HFFc6 (cell line): ENCODE measurements at regions not wholly inside any gene's neighbourhood (a gene's known extent, or its start where the extent isn't known, plus 50 kb on each side); places are given as distances from the start of the nearest gene placed in this dataset.
"Not testable (repeated sequence)": the region's sequence is repeated elsewhere in the genome, so short reads cannot be mapped to it uniquely, and the experiment has no call there.

Experiments used
- DNase-seq: peaks from one replicate; pipeline ENCODE4 v3.0.0-alpha.2; 2018
- H3K27ac Mint-ChIP-seq: 2 replicates; pipeline ENCODE4 v1.8.0; 2020; ENCODE audit warnings: mild to moderate bottlenecking, mixed read lengths
- H3K27me3 Mint-ChIP-seq: 2 replicates; pipeline ENCODE4 v1.8.0; 2021; ENCODE audit warnings: mild to moderate bottlenecking, moderate library complexity, mixed read lengths; ENCODE audit not compliant: insufficient read depth
- H3K36me3 Mint-ChIP-seq: 2 replicates; pipeline ENCODE4 v1.8.0; 2021; ENCODE audit warnings: low read depth, mixed read lengths
- H3K4me1 Mint-ChIP-seq: 2 replicates; pipeline ENCODE4 v1.8.0; 2020; ENCODE audit warnings: low read depth, mixed read lengths
- H3K4me3 Mint-ChIP-seq: 2 replicates; pipeline ENCODE4 v1.8.0; 2020; ENCODE audit warnings: mild to moderate bottlenecking, moderate library complexity, mixed read lengths
- H3K9me3 Mint-ChIP-seq: 2 replicates; pipeline ENCODE4 v1.8.0; 2020; ENCODE audit warnings: mild to moderate bottlenecking, mixed read lengths
- CTCF ChIP-seq: fragments of 200-600 bp; sonication (generic); IDR thresholded peaks from 2 replicates; pipeline ENCODE4 v1.5.0; 2021; ENCODE audit warnings: antibody characterized with exemption, mild to moderate bottlenecking

DNA sequence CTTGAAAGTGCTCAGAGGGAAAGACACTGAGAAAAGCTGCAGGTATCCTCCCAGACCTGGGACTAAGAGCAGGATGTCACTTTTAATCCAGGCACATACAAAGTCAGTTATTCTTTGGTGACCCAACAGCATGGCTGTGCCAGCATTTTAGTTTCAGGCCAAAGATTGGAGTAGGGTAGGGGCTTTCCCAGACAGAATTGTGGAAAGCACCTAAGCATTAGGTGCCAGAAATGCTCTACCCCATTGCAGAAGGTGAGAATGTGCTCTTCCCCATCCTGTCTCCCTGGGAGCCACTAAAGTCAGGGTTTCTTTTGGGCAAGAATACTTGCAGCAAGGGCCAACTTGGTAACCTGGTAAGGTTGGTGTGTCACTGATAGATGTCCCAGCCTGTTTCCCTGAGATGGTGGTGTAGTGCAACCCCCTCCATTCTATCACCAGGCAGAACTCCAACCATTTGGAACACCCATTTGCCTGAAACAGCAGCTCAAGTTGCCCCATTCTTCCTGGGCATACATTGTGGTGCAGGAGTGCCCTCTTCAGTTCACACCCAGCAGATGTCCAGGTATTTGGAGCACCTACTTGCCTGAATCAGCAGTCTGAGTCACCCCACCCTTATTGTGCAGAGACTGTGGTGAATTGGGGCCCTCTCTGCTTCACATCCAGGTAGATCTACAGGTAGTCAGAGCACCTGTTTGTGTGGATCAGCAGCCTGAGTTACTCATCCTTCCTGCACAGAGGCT, 183.5 kb downstream of the ZC4H2 start:
- no peaks in the 10 kb centered on the region for H3K4me1 Mint-ChIP-seq
- H3K27ac Mint-ChIP-seq: no peak overlapping the region
- no peak for DNase-seq
- H3K4me3 Mint-ChIP-seq: no peak overlapping the region
- no peaks in the 10 kb centered on the region for H3K36me3 Mint-ChIP-seq
- peaks cover 23% of the 10 kb centered on the region for H3K9me3 Mint-ChIP-seq
- TF ChIP-seq CTCF: no peak
- no peaks in the 10 kb centered on the region; the same call in 1 of the 2 replicates for H3K27me3 Mint-ChIP-seq

DNA sequence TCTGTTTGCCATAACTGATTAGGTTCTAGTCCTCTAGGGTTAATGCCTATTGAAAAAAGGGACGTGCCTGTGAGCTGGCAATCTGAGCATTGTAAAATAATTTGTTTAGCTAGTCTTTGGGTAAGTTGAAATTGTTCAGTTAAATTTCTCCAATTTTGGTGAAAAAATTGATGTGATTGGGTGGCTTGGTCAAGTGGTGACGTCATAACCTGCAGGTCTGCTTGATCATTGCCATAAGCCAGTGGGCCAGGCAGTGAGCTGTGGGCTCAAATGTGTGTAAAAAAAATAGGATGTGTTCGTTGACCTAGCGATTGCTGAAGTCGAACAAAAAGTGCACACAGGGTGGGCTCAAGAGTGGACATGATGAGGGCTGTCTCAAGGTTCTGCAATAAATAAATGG, 193.3 kb downstream of the ZC4H2 start:
- H3K27ac Mint-ChIP-seq: no peak overlapping the region
- no peak for DNase-seq
- TF ChIP-seq CTCF: no peak
- H3K4me1 Mint-ChIP-seq: no peaks in the 10 kb centered on the region
- no peak overlapping the region for H3K4me3 Mint-ChIP-seq
- H3K36me3 Mint-ChIP-seq: no peaks in the 10 kb centered on the region; the same call in 1 of the 2 replicates
- peaks cover 6% of the 10 kb centered on the region for H3K9me3 Mint-ChIP-seq
- peaks cover 2% of the 10 kb centered on the region; the same call in 1 of the 2 replicates for H3K27me3 Mint-ChIP-seq

- no peak for TF ChIP-seq CTCF
- H3K27ac Mint-ChIP-seq: no peak overlapping the region
- DNase-seq: no peak
- H3K4me3 Mint-ChIP-seq: no peak overlapping the region
- no peaks in the 10 kb centered on the region for H3K36me3 Mint-ChIP-seq
- H3K4me1 Mint-ChIP-seq: no peaks in the 10 kb centered on the region
- H3K9me3 Mint-ChIP-seq: no peaks in the 10 kb centered on the region
- H3K27me3 Mint-ChIP-seq: no peaks in the 10 kb centered on the region
These were observed 218.2 kb downstream of the ZC4H2 start for GRCh38 chrX:64758047-64758446.

DNA sequence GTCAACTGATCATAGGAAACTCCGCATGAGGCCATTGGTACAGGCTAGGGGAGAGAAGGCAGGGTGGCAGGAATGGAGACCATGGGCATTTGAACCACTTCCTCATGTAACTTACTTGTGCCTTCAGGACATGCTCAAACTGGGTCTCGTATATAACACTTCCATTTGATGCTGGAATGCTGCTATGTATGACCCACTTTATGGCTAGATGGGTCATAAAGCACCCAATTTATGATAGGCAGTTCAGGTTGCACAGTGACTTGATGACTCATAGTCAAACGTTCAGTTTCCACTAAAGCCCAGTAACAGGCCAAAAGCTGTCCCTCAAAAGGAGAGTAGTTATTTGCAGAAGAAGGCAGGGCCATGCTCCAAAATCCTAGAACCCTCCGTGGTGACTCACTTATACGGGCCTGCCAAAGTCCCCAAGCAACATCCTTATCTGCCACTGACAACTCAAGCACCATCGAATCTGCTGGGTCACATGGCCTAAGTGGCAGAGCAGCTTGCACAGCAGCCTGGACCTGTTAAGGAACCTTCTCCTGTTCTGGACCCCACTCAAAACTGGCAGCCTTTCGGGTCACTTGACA, 236.4 kb downstream of the ZC4H2 start:
- no peaks in the 10 kb centered on the region for H3K36me3 Mint-ChIP-seq
- no peaks in the 10 kb centered on the region for H3K9me3 Mint-ChIP-seq
- no peak for TF ChIP-seq CTCF
- no peak for DNase-seq
- no peaks in the 10 kb centered on the region for H3K27me3 Mint-ChIP-seq
- no peaks in the 10 kb centered on the region for H3K4me1 Mint-ChIP-seq
- no peak overlapping the region for H3K4me3 Mint-ChIP-seq
- H3K27ac Mint-ChIP-seq: no peak overlapping the region

DNA sequence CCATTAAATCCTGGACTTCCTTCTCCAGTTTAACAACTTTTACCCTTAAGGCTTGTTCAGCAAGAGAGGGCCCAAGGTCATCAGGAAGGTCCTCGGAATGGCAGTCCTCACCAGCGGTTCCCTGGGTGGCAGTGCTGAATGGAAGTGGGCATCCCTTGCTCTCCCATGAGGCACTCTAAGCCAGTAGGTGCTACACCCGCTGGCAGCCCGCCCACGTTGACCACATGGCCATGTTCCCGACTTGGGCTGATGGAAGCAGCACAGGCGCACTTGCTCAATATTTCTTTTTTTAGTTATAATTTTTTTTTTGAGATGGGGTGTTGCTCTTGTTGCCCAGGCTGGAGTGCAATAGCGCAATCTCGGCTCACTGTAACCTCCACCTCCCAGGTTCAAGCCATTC, 277.9 kb downstream of the ZC4H2 start:
- TF ChIP-seq CTCF: no peak
- Mint-ChIP-seq H3K27me3 (no peaks in the 10 kb centered on the region), H3K27ac (no peak overlapping the region), H3K4me1 (no peaks in the 10 kb centered on the region), H3K9me3 (peaks cover 15% of the 10 kb centered on the region), H3K4me3 (no peak overlapping the region), H3K36me3 (no peaks in the 10 kb centered on the region)
- DNase-seq: no peak

- not testable (repeated sequence) for DNase-seq, H3K9me3 Mint-ChIP-seq, H3K36me3 Mint-ChIP-seq, H3K4me1 Mint-ChIP-seq, H3K27ac Mint-ChIP-seq, H3K27me3 Mint-ChIP-seq, H3K4me3 Mint-ChIP-seq
These were observed 280.9 kb downstream of the ZC4H2 start for GRCh38 chrX:64695372-64695771.
